Muscle layer of duodenum (tissue), 2 donors: ENCODE measurements at regions not wholly inside any gene's neighbourhood (a gene's known extent, or its start where the extent isn't known, plus 50 kb on each side); places are given as distances from the start of the nearest gene placed in this dataset.

ENCODE experiments used
- H3K27ac ChIP-seq: one replicate; pipeline ENCODE4 v1.7.0; 2013; ENCODE audit warnings: mild to moderate bottlenecking, low read length
- H3K27me3 ChIP-seq: one replicate; pipeline ENCODE4 v1.7.0; 2013; ENCODE audit warnings: low read depth, mild to moderate bottlenecking, control low read depth, low read length
- H3K36me3 ChIP-seq, 2 donors: one replicate each; pipeline ENCODE4 v1.7.0; 2013; ENCODE audit warnings: low read length in 2 of 2, control low read depth in 1 of 2, mild to moderate bottlenecking in 1 of 2; ENCODE audit not compliant: insufficient read depth in 2 of 2, control insufficient read depth in 1 of 2
- H3K4me1 ChIP-seq, 2 donors: one replicate each; pipeline ENCODE4 v1.7.0; 2013; ENCODE audit warnings: low read length in 2 of 2, mild to moderate bottlenecking in 2 of 2, control low read depth in 1 of 2, moderate library complexity in 1 of 2; ENCODE audit not compliant: insufficient read depth in 2 of 2, control insufficient read depth in 1 of 2
- H3K4me3 ChIP-seq, 2 donors: one replicate each; pipeline ENCODE4 v1.7.0; 2013; ENCODE audit warnings: low read length in 2 of 2, low read depth in 1 of 2, mild to moderate bottlenecking in 1 of 2
- H3K9me3 ChIP-seq, 2 donors: one replicate each; pipeline ENCODE4 v1.7.0; 2013; ENCODE audit warnings: low read length in 2 of 2, control low read depth in 1 of 2, mild to moderate bottlenecking in 1 of 2; ENCODE audit not compliant: control insufficient read depth in 1 of 2
- donor health status: healthy.

DNA sequence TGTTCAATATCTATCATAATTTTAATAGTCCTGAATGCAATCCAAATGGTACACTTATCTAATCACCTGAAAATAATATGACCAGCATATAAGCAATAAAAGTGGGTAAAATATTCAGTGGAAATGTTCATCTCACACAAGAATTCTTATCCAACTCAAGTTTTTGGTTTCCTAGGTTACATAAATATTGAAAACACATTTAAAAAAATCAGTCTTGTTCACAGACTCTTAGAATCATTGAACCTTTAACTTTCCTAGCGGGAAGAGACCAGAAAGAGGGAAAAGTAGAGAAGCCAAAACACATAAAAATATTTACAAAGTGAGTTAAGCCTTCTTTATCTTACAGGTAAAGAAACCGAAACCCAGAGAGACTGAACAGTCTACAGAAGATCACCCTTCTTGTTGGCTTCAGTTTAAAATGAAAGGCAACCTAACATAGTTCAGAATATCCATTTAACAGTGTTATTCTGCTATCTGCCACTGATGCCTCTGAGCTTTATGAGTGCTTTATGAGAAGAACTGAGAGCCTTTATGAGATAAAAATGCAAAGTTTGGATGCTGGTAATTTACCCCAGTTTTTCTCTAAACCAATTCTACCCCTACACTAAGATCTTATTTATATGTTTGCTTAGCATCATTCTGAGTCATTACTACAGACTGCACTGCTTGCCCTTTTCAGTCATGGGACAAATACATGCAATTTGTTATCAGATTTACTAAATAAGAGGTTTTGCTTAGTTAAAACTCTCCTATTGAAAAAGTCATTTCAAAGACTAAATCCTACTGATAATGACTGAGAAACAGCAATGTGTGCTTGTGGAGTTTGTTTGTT lies 453.3 kb upstream of the INTU start:
- Histone ChIP-seq H3K9me3 (no peaks in the 10 kb centered on the region), H3K36me3 (no peaks in the 10 kb centered on the region), H3K4me1 (no peaks in the 10 kb centered on the region), H3K4me3 (no peak overlapping the region), H3K27ac (no peak overlapping the region), H3K27me3 (no peaks in the 10 kb centered on the region)

DNA sequence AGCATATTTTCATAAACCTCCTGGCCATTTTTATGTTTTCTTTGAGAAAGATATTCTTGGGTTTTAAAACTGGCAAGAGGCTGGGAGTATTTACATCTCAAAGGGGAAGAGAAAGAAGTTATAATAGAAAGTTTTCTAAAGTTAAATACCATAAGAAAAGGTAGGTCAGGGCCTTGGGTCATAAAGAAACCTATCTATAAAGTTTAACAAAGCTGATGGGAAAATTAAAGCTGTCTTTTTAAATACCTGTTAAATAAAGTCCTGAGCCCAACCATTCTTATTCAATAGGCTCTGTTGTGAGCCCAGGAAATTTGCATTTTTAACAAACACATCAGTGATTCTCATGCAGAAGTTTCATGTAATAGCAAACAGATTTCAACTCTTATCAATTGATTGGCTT lies 451.8 kb upstream of the INTU start:
- H3K4me3 ChIP-seq = no peak overlapping the region
- no peaks in the 10 kb centered on the region for H3K4me1 ChIP-seq
- H3K27ac ChIP-seq = no peak overlapping the region
- no peaks in the 10 kb centered on the region for H3K27me3 ChIP-seq
- H3K36me3 ChIP-seq = no peaks in the 10 kb centered on the region
- no peaks in the 10 kb centered on the region for H3K9me3 ChIP-seq

DNA sequence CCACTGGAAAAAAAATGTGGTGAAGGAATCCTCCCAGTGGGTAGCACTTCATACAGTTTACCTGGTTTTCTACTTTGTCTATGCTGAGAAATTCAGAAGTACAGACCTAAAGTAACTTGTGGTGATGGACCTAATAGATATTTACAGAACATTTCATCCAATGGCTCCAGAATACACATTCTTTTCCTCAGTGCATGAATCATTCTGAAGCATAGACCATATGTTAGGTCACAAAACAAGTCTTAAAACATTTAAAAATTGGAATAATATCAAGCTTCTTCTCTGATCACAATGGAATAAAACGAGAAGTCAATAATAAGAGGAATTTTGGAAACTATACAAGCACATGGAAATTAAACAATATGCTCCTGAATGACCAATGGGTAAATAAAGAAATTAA lies 450.1 kb upstream of the INTU start:
- Histone ChIP-seq H3K27me3 (no peaks in the 10 kb centered on the region), H3K27ac (no peak overlapping the region), H3K4me3 (no peak overlapping the region), H3K4me1 (no peaks in the 10 kb centered on the region), H3K36me3 (no peaks in the 10 kb centered on the region), H3K9me3 (no peaks in the 10 kb centered on the region)

DNA sequence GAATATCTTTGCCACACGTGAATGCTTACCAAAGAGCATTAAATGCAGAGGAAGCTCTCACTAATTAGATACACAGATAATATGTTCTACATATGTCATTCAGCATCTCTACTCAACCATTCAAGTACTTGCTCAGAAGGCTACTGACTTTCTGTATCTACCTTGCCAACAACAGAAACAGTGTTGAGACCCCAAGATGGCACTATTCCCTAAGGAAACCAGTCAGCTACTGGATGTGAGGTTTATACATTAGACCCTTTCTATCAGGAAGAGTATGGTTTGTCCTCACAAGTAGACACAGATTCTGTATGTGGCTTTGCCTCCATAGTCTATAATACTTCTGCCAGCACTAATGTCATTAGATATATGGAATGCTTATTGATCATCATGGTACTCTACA lies 443.9 kb upstream of the INTU start:
- Histone ChIP-seq H3K9me3 (no peaks in the 10 kb centered on the region), H3K27ac (no peak overlapping the region), H3K4me1 (no peaks in the 10 kb centered on the region), H3K4me3 (no peak overlapping the region), H3K27me3 (no peaks in the 10 kb centered on the region), H3K36me3 (no peaks in the 10 kb centered on the region)

DNA sequence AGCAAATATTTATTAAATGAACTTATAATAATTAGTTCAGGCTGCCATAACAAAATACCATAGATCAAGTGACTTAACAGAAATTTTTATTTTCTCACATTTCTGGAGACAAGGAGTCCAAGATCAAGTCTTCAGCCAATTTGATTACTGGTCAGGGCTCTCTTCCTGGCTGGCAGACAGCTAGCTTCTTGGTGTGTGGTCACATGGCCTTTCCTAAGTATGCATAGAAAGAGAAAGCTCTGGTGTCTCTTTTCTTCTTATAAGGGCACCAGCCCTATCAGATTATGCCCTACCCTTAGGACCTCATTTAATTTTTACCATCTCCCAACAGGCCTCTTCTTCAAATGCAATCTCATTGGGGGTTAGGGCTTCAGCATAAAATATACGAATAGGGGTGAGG lies 438.5 kb upstream of the INTU start:
- H3K4me3 ChIP-seq = no peak overlapping the region
- H3K27ac ChIP-seq = no peak overlapping the region
- no peaks in the 10 kb centered on the region for H3K27me3 ChIP-seq
- H3K9me3 ChIP-seq = no peaks in the 10 kb centered on the region
- no peaks in the 10 kb centered on the region for H3K36me3 ChIP-seq
- no peaks in the 10 kb centered on the region for H3K4me1 ChIP-seq

DNA sequence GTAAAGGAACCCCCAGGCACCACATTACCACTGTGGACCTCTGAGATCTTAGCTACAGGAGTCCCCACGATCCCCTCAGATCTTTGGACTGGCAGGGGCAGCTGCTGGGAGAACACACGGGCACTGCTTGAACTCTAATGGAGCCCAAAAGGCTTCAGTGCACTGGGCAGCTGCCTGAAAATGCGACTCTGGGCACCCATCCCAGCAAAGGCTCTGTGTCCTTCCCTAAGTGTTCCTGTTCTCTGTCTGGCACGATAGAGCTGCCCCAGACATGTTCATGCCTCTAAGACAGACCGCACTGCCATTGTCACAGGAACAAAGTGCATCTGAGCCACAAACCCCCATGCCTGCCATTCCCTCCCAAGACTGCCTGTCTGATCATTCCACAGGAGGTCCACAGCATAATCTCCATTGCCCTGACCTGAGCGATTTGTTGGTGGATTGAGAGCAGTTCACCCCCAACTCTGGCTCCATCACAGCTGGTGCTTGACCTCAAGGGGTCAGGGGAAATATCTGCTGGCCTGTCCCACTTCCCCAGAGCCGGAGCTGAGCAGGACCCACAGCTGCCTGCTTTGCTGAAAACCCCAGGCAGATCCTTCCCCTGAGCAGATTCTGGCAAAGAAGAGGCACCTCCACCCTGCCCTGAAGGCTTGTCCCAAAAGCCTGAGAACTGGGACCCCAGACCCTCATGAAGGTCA lies 436.0 kb upstream of the INTU start:
- Histone ChIP-seq H3K27me3 (no peaks in the 10 kb centered on the region), H3K4me1 (no peaks in the 10 kb centered on the region), H3K27ac (no peak overlapping the region), H3K4me3 (no peak overlapping the region), H3K36me3 (no peaks in the 10 kb centered on the region), H3K9me3 (no peaks in the 10 kb centered on the region)

DNA sequence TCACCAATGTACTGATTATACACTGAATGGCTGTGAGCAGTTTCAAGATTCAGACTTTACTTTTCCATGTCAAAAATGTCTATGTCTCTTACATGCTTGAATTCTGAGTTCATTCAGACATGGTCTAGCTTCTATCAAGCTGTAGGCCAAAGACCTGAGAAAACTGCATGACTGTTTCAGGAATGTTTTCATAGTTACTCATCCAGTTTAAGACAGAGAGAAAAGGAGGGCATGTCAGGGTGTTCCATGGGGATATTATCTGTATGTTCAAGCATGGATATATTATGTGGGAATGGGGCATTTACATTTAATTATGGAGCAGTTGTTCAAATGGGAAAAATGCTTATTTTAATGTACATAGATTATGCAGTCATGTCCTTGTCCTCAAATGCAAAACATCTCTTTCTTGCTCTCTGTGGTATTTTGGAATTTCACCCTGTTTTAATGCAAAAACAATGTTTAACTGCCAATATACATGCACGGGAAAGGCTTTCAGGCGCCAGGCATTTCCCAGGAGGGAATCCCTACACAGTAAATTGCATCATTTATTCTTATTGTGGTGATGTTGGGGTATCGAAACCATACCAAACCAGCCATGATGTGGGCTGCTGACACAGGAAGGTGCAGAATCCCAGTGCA lies 429.1 kb upstream of the INTU start:
- Histone ChIP-seq H3K4me1 (no peaks in the 10 kb centered on the region), H3K4me3 (no peak overlapping the region), H3K27me3 (no peaks in the 10 kb centered on the region), H3K36me3 (no peaks in the 10 kb centered on the region), H3K9me3 (no peaks in the 10 kb centered on the region), H3K27ac (no peak overlapping the region)

DNA sequence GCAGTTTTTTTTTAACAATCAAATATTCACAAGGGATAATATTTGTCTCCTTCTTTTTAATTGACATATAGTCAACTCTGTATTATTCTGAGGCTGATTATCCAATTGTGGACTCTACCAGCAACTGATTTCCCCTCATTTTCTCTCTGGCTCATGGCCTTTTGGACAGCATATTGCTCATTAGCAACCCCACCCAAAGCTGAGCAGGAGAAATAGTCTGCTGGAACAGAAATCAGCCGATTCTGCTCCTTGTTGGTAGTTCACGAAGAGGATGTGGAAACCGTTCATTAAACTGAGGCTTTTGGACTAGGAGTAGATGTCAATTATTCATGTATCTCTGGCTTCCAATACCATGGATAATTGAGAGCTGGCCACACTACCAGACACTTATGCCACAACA lies 428.4 kb upstream of the INTU start:
- Histone ChIP-seq H3K4me1 (no peaks in the 10 kb centered on the region), H3K36me3 (no peaks in the 10 kb centered on the region)

DNA sequence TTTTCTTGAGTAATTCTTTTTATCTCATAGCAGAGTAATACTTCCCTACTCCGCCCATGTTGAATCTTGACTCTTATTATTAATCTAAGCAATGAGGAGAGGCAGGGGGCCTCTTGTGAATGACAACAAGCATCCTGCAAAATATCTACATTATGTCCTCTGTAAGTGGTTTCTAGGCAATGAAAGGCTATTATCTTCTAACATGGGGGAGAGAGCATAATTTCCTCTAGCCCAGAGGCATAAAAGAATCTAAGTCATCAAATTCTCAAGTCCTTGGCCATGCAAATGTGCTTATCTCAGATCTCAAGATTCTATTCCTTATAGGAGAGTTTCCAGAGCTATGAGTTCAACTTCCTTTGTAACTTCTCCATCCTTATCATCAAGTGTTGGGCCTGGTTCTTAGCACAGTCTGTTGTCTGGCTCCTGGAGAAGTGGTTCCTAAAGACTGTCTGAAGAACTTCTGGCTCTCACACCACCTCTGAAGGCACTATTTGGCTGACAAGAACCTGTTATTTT lies 423.1 kb upstream of the INTU start:
- no peak overlapping the region for H3K4me3 ChIP-seq
- no peak overlapping the region for H3K27ac ChIP-seq
- H3K27me3 ChIP-seq = no peaks in the 10 kb centered on the region
- H3K9me3 ChIP-seq = no peaks in the 10 kb centered on the region
- H3K4me1 ChIP-seq = peaks cover 0 to 7% of the 10 kb centered on the region in 2 donors
- H3K36me3 ChIP-seq = no peaks in the 10 kb centered on the region

More for the DNA sequence above, 428.4 kb upstream of the INTU start:
- Histone ChIP-seq H3K4me3 (no peak overlapping the region), H3K27ac (no peak overlapping the region), H3K9me3 (no peaks in the 10 kb centered on the region), H3K27me3 (no peaks in the 10 kb centered on the region)

DNA sequence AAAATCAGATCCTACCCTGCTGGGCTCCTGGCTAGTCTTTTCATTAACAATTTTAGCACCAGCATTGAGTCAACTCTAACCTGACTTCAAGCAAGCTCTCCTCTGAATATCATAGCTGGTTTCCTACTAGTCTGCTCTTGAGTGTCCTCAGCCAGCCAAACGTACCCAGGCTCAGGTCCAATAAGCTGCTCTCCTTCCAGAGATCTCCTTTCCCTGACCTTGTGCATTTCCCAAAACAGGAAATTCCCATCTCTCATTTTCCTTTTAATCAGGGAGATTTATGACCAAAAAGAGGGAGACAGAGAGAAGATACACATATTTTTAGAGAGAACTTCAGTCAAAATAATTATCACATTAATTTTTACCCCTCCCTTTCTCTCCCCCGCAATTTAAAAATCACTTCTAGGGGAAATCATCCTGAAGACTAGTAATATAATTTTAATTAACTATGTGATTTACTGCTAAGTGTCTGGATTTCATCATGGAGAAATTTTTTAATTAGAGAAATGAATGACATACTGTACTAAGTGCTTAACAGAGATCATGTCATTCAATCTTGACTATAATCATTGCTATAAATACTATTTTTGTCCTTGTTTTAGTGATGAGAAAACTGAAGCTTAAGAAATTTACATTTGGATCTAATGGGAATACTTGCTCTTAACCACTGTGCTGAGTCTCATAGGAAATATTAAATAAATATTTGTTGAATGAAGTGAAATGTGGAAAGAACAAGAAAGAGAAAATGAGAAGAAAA lies 421.7 kb upstream of the INTU start:
- Histone ChIP-seq H3K4me3 (no peak overlapping the region), H3K27me3 (no peaks in the 10 kb centered on the region), H3K4me1 (peaks cover 0 to 7% of the 10 kb centered on the region in 2 donors), H3K36me3 (no peaks in the 10 kb centered on the region), H3K27ac (no peak overlapping the region), H3K9me3 (no peaks in the 10 kb centered on the region)
